PC-3 (cell line): ENCODE measurements at regions not wholly inside any gene's neighbourhood (a gene's known extent, or its start where the extent isn't known, plus 50 kb on each side); places are given as distances from the start of the nearest gene placed in this dataset.

ENCODE experiments used
- ATAC-seq: fragments of 200-7000 bp; cut with Tn5 transposase; 2 replicates; pipeline ENCODE4 v1.9.1; 2020; ENCODE audit warnings: mild to moderate bottlenecking, moderate library complexity
- BruUV-seq: library from RNA; stranded (reverse); fragments of 400-500 nt; replicated peaks from 2 replicates; lab custom pipeline; 2021; lab: Mats Ljungman, UMichigan
- CTCF ChIA-PET: fragments of 300-600 bp; sonication (Branson Sonifier 250); formaldehyde crosslinking; loops from one replicate; lab custom pipeline; 2022; ENCODE audit warnings: antibody characterized with exemption; lab: Charles Lee
- POLR2A ChIA-PET: fragments of 300-600 bp; sonication (Branson Sonifier 250); formaldehyde crosslinking; loops from one replicate; lab custom pipeline; 2022; ENCODE audit warnings: antibody characterized with exemption; ENCODE audit not compliant: unreplicated experiment; lab: Charles Lee
- DNase-seq: peaks from one replicate; pipeline ENCODE4 v3.0.0-alpha.2; 2015
- H2AFZ ChIP-seq: fragments of 300-600 bp; sonication (generic); 2 replicates; pipeline ENCODE4 v1.6.0; 2016; ENCODE audit warnings: antibody characterized with exemption, low read length
- H3F3A ChIP-seq: fragments of 300-600 bp; sonication (generic); one replicate; pipeline ENCODE4 v1.6.0; 2017; ENCODE audit warnings: antibody characterized with exemption, low read length, control low read depth, mild to moderate bottlenecking; ENCODE audit not compliant: unreplicated experiment
- H3K27ac ChIP-seq: fragments of 300-600 bp; sonication (generic); 2 replicates; pipeline ENCODE4 v1.5.1; 2016; ENCODE audit warnings: mild to moderate bottlenecking, low read length
- H3K27me3 ChIP-seq: fragments of 300-600 bp; sonication (generic); 2 replicates; pipeline ENCODE4 v1.6.1; 2016; ENCODE audit warnings: low read length, mixed read lengths
- H3K36me3 ChIP-seq: fragments of 300-600 bp; sonication (generic); 2 replicates; pipeline ENCODE4 v1.6.1; 2016; ENCODE audit warnings: low read depth, mixed run types, low read length, mixed read lengths
- H3K4me1 ChIP-seq: fragments of 300-600 bp; sonication (generic); 2 replicates; pipeline ENCODE4 v1.5.1; 2016; ENCODE audit warnings: low read length; ENCODE audit not compliant: insufficient read depth
- H3K4me2 ChIP-seq: fragments of 300-600 bp; sonication (generic); 2 replicates; pipeline ENCODE4 v1.6.0; 2016; ENCODE audit warnings: low read length
- H3K4me3 ChIP-seq: fragments of 300-600 bp; sonication (generic); 2 replicates; pipeline ENCODE4 v1.5.1; 2016; ENCODE audit warnings: mild to moderate bottlenecking, low read length, mixed read lengths
- H3K79me2 ChIP-seq: fragments of 300-600 bp; sonication (generic); 2 replicates; pipeline ENCODE4 v1.6.1; 2017; ENCODE audit warnings: low read length, mixed read lengths
- H3K9ac ChIP-seq: fragments of 300-600 bp; sonication (generic); 2 replicates; pipeline ENCODE4 v1.6.0; 2016; ENCODE audit warnings: mild to moderate bottlenecking, low read length
- H3K9me2 ChIP-seq: fragments of 300-600 bp; sonication (generic); replicated peaks from 2 replicates; pipeline ENCODE4 v1.6.1; 2016; ENCODE audit warnings: mixed run types, low read length, mixed read lengths
- H3K9me3 ChIP-seq: fragments of 300-600 bp; sonication (generic); 2 replicates; pipeline ENCODE4 v1.6.1; 2016; ENCODE audit warnings: low read length, mixed read lengths
- H4K20me1 ChIP-seq: fragments of 300-600 bp; sonication (generic); 2 replicates; pipeline ENCODE4 v1.6.1; 2016; ENCODE audit warnings: low read length, mixed read lengths
- CTCF ChIP-seq: fragments of 300-600 bp; sonication (generic); conservative IDR thresholded peaks from 2 replicates; pipeline ENCODE4 v1.5.1; 2017; ENCODE audit warnings: antibody characterized with exemption, low read depth, mild to moderate bottlenecking, low read length
- EZH2 ChIP-seq: fragments of 300-600 bp; sonication (generic); IDR thresholded peaks from one replicate; pipeline ENCODE4 v1.6.1; 2017; ENCODE audit warnings: antibody characterized with exemption, mild to moderate bottlenecking, low read length; ENCODE audit not compliant: unreplicated experiment
- EZH2phosphoT487 ChIP-seq: fragments of 300-600 bp; sonication (generic); IDR thresholded peaks from 2 replicates; pipeline ENCODE4 v1.6.1; 2018; ENCODE audit warnings: mild to moderate bottlenecking, antibody characterized with exemption, low read length, borderline replicate concordance
- intact Hi-C: fragments of 100-400 bp; cut with micrococcal nuclease; formaldehyde crosslinking; loops from 2 replicates; pipeline ENCODE4 v1.9.0; 2023

- ATAC-seq: no peak
- ChIA-PET POLR2A (no interaction called here), CTCF (no interaction called here)
- no peaks in the 10 kb centered on the region for H3K4me1 ChIP-seq
- H3K27ac ChIP-seq: no peak overlapping the region
- no peaks in the 10 kb centered on the region for H3K9me2 ChIP-seq
- no TSS peak for BruUV-seq
- no peaks in the 10 kb centered on the region for H3K79me2 ChIP-seq
- H3K9me3 ChIP-seq: no peaks in the 10 kb centered on the region
- H3K4me2 ChIP-seq: no peak overlapping the region
- no peak overlapping the region for H3K4me3 ChIP-seq
- DNase-seq: no peak
- peaks cover 6% of the 10 kb centered on the region; the same call in 1 of the 2 replicates for H3K27me3 ChIP-seq
- H4K20me1 ChIP-seq: no peaks in the 10 kb centered on the region
- TF ChIP-seq EZH2 (no peak), CTCF (no peak), EZH2phosphoT487 (no peak)
- no peak overlapping the region for H3K9ac ChIP-seq
- intact Hi-C loops: no loop called here
- H3K36me3 ChIP-seq: no peaks in the 10 kb centered on the region
- H2AFZ ChIP-seq: no peak overlapping the region
- no peaks in the 10 kb centered on the region for H3F3A ChIP-seq
These were observed 137.0 kb upstream of the ANO3 start for GRCh38 chr11:26194881-26195280.

- no peak for ATAC-seq
- Histone ChIP-seq H3K4me3 (no peak overlapping the region), H3K27ac (no peak overlapping the region), H3F3A (no peaks in the 10 kb centered on the region), H4K20me1 (no peaks in the 10 kb centered on the region), H3K9ac (no peak overlapping the region), H3K36me3 (no peaks in the 10 kb centered on the region), H3K4me2 (no peak overlapping the region), H3K27me3 (no peaks in the 10 kb centered on the region), H3K4me1 (0 out of 2 replicates have a peak, but pooled peaks cover 4% of the 10 kb centered on the region), H3K9me2 (no peaks in the 10 kb centered on the region), H2AFZ (no peak overlapping the region), H3K79me2 (no peaks in the 10 kb centered on the region), H3K9me3 (no peaks in the 10 kb centered on the region)
- intact Hi-C loops: no loop called here
- BruUV-seq: no TSS peak
- TF ChIP-seq EZH2 (no peak), EZH2phosphoT487 (no peak), CTCF (no peak)
- no peak for DNase-seq
- CTCF ChIA-PET: no interaction called here
- POLR2A ChIA-PET: no interaction called here
These were observed 133.3 kb upstream of the ANO3 start for GRCh38 chr11:26198532-26199096.

GRCh38 chr11:26199331-26200095 is 132.4 kb upstream of the ANO3 start:
- H2AFZ ChIP-seq: no peak overlapping the region

More at GRCh38 chr11:26199331-26200095, 132.4 kb upstream of the ANO3 start:
- Histone ChIP-seq H3K9ac (no peak overlapping the region), H4K20me1 (no peaks in the 10 kb centered on the region), H3K27ac (no peak overlapping the region), H3K9me3 (no peaks in the 10 kb centered on the region), H3F3A (no peaks in the 10 kb centered on the region), H3K36me3 (no peaks in the 10 kb centered on the region), H3K79me2 (no peaks in the 10 kb centered on the region), H3K27me3 (no peaks in the 10 kb centered on the region), H3K4me3 (no peak overlapping the region), H3K4me1 (0 out of 2 replicates have a peak, but pooled peaks cover 4% of the 10 kb centered on the region), H3K4me2 (no peak overlapping the region), H3K9me2 (no peaks in the 10 kb centered on the region)
- POLR2A ChIA-PET: no interaction called here
- CTCF ChIA-PET: no interaction called here
- TF ChIP-seq EZH2phosphoT487 (no peak), CTCF (no peak), EZH2 (no peak)
- DNase-seq (no peak), ATAC-seq (no peak)
- intact Hi-C loops: no loop called here
- BruUV-seq: no TSS peak
